ENCODE measurements at regions not wholly inside any gene's neighbourhood (a gene's known extent, or its start where the extent isn't known, plus 50 kb on each side); places are given as distances from the start of the nearest gene placed in this dataset.

DNA sequence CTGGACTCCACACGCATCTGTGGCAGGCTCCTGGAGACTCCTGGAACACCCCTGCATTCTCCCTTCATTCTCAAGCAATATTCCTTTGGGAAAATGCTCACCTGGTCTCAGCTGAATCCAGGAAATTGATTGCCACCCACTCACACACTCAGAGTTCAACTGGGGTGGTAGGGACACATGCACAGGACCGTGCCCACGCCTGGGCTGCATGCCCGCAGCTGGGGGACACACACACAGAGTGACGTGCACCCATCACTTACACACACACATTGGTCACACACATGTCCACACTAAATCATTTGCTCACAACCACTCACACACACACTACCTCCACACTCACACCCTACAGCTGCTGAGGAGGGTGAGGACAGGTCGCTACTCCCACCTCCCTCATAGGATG is 84.8 kb downstream of the ENGASE start:
- H3K4me3 ChIP-seq (replicated peaks in 1 of 2; ENCODE audit: low read depth in 2 of 2, low read length in 2 of 2): no peak overlapping the region
- TF ChIP-seq, protein P1, sequence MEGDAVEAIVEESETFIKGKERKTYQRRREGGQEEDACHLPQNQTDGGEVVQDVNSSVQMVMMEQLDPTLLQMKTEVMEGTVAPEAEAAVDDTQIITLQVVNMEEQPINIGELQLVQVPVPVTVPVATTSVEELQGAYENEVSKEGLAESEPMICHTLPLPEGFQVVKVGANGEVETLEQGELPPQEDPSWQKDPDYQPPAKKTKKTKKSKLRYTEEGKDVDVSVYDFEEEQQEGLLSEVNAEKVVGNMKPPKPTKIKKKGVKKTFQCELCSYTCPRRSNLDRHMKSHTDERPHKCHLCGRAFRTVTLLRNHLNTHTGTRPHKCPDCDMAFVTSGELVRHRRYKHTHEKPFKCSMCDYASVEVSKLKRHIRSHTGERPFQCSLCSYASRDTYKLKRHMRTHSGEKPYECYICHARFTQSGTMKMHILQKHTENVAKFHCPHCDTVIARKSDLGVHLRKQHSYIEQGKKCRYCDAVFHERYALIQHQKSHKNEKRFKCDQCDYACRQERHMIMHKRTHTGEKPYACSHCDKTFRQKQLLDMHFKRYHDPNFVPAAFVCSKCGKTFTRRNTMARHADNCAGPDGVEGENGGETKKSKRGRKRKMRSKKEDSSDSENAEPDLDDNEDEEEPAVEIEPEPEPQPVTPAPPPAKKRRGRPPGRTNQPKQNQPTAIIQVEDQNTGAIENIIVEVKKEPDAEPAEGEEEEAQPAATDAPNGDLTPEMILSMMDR (IDR thresholded peaks at IDR 0.05; ENCODE audit: low read depth, low read length): no peak
- no peak for DNase-seq (ENCODE audit: low read depth in 2 of 2)

DNA sequence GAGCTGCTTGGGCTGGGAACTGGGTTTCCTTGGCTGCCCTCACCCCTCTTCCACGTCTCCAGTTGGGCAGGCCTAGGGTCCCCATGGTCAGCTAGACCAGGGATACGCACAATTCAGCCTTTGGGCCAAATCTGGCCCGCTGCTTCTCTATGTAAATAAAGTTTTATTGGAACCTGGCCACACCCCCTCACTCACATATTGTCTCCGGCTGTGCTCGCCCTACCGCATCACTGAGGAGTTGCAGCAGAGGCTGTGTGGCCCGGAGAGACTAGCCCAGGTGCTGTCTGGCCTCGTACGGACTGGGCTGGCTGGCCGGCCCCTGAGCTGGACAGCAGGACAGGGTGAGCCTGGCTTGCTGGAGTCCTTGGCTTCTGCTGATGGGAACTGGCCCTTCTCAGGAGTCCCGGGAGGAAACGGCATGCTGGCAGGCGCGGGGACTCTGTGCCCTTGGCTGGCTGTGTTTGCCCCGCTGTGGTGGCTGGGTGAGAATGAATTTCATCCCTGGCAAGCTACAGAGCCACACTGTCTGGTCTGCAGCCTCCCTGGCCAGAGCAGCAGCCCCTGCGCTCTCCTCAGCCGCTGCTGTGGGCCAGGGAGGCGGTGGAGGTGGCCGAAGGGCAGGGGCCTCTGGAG is 82.0 kb downstream of the ENGASE start:
- no peak for DNase-seq (ENCODE audit: low read depth in 2 of 2)
- H3K4me3 ChIP-seq (replicated peaks in 1 of 2; ENCODE audit: low read depth in 2 of 2, low read length in 2 of 2): no peak overlapping the region
- TF ChIP-seq, protein P1 (IDR thresholded peaks at IDR 0.05; ENCODE audit: low read depth, low read length): no peak

DNA sequence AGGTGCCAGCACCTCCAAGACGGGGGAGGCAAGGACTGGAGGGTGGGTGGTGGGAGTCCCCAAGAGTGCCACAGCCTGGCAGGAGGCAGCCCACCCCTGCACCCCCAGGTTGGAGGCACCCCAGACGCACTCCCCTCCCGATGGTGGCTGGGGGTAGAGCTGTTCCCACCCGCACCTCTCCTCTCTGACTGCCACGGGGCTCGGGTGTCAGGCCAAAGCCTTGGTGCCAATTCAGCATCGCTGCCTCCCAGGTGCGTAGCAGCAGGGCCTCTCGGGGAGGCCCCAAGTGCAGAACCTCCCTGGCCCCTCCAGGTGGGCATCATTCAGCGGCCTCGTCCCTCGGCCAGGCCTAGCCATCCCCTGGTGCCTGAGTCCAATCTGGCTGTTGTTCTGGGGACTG is 81.1 kb downstream of the ENGASE start:
- TF ChIP-seq, protein P1 (IDR thresholded peaks at IDR 0.05; ENCODE audit: low read depth, low read length): no peak
- no peak overlapping the region for H3K4me3 ChIP-seq (replicated peaks in 1 of 2; ENCODE audit: low read depth in 2 of 2, low read length in 2 of 2)
- no peak for DNase-seq (ENCODE audit: low read depth in 2 of 2)

DNA sequence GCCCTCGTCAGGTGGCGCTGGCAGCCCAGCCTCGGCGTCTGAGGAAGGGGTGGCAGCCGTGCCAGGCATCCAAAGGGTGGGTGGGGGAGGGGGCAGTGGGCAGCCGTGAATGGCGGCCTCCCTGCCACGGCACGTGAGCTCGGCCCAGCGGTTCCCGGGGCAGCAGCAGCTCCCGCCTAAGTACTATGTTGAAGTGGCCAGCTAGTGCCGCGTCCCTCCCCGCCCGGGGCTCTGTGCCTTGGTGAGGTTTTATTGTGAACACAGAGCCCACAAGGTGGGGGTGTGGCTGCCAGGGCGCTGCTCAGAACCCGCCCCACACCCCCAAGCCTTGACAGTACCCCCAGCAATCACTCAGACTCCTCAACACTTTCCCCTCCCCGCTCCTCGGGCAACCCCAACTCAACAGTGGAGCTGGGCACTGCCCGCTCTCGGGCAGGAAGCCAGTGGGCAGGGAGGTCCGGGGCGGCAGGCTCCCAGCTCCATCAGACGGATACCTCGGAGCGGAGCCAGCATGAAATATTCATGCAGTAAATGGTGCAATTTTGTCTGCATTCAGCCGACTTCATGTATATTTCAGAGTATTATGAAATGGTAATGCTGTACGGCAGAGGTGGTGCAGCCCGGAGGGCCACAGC is 80.4 kb downstream of the ENGASE start:
- no peak for DNase-seq (ENCODE audit: low read depth in 2 of 2)
- TF ChIP-seq, protein P1 (IDR thresholded peaks at IDR 0.05; ENCODE audit: low read depth, low read length): no peak
- no peak overlapping the region for H3K4me3 ChIP-seq (replicated peaks in 1 of 2; ENCODE audit: low read depth in 2 of 2, low read length in 2 of 2)

DNA sequence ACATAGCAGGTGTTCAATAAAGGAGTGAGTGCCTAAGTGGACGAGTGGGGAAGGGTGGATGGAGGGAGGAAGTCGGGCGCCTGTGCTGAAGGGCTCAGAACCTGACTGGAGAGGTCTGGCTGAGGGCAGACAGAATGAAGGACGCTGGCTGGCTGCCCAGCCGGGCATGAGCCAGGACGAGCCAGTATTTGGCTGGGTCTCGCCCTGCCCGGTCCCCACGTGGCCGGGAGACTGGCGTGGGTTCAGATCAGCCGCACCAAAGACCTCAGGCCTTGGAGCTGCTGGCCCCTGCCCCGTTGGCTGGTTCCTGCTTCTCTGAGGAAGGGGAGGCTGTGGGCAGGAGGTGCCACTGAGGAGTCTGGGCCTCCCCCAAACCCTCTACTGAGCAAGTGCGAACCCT is 79.8 kb downstream of the ENGASE start:
- TF ChIP-seq, protein P1 (IDR thresholded peaks at IDR 0.05; ENCODE audit: low read depth, low read length): no peak
- DNase-seq (ENCODE audit: low read depth in 2 of 2): no peak
- no peak overlapping the region for H3K4me3 ChIP-seq (replicated peaks in 1 of 2; ENCODE audit: low read depth in 2 of 2, low read length in 2 of 2)

DNA sequence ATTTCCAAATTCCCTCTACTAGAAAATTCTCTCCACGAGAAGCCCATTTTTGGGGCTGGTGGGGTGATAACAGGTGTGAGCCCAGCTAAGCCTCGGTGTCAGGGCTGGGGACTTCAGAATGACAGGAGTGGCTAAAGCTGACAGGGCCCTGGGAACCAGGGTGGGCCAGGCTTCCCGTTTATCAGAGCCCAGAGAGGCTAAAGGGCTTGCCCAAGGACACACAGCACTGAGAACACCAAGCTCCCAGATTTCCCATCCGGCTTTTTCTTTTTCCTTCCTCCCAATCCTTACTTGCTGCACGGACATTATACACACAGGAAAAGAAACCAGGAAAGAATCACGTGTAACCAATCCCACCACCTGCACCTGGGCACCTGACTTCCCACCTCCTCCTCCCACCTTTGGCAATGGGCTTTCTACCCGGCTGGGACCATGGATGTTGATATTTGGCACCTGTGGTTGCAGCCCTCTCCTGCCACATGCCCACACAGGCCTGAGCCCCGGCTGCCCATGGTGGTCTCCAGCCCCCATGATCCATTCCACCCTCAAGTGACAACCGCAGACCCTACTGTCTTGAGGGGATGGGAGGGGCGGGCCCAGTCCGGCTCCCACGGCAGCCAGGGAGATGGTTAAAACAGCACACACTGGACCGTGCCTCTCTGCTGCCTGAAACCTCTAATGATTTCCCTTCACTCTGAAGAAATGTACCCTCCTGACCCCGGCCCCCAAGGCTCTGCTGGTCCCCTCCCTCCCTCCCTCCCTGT is 78.9 kb downstream of the ENGASE start:
- TF ChIP-seq, protein P1 (IDR thresholded peaks at IDR 0.05; ENCODE audit: low read depth, low read length): no peak
- no peak overlapping the region for H3K4me3 ChIP-seq (replicated peaks in 1 of 2; ENCODE audit: low read depth in 2 of 2, low read length in 2 of 2)
- DNase-seq (ENCODE audit: low read depth in 2 of 2): no peak

All from cardiac fibroblast (primary cell).